Central memory CD8-positive, alpha-beta T cell (primary cell): ENCODE measurements at regions not wholly inside any gene's neighbourhood (a gene's known extent, or its start where the extent isn't known, plus 50 kb on each side); places are given as distances from the start of the nearest gene placed in this dataset.
"Not testable (repeated sequence)": the region's sequence is repeated elsewhere in the genome, so short reads cannot be mapped to it uniquely, and the experiment has no call there.

Experiments
- ATAC-seq: fragments of 150-1000 bp; cut with Tn5 transposase; replicated peaks from 2 replicates; pipeline ENCODE4 v1.10.0; 2022; ENCODE audit warnings: mild to moderate bottlenecking, moderate FRiP score, moderate number of reproducible peaks; ENCODE audit not compliant: poor library complexity, severe bottlenecking; ENCODE audit errors: extremely low read depth
- DNase-seq, 2 donors: peaks; one replicate each; pipeline ENCODE4 v3.0.0; 2021; ENCODE audit warnings: low spot score in 2 of 2
- H3K27ac Mint-ChIP-seq: one replicate; pipeline ENCODE4 v1.8.0; 2022; ENCODE audit warnings: low read depth, mild to moderate bottlenecking, moderate library complexity, mixed read lengths
- H3K27me3 Mint-ChIP-seq: one replicate; pipeline ENCODE4 v1.8.0; 2022; ENCODE audit warnings: mixed read lengths
- H3K36me3 Mint-ChIP-seq: one replicate; pipeline ENCODE4 v1.8.0; 2022; ENCODE audit warnings: mild to moderate bottlenecking, moderate library complexity, mixed read lengths; ENCODE audit not compliant: insufficient read depth
- H3K4me1 Mint-ChIP-seq: one replicate; pipeline ENCODE4 v1.8.0; 2022; ENCODE audit warnings: mixed read lengths
- H3K4me3 Mint-ChIP-seq: one replicate; pipeline ENCODE4 v1.8.0; 2022; ENCODE audit warnings: mild to moderate bottlenecking, moderate library complexity, mixed read lengths
- H3K9me3 Mint-ChIP-seq: one replicate; pipeline ENCODE4 v1.8.0; 2022; ENCODE audit warnings: mixed read lengths

DNA sequence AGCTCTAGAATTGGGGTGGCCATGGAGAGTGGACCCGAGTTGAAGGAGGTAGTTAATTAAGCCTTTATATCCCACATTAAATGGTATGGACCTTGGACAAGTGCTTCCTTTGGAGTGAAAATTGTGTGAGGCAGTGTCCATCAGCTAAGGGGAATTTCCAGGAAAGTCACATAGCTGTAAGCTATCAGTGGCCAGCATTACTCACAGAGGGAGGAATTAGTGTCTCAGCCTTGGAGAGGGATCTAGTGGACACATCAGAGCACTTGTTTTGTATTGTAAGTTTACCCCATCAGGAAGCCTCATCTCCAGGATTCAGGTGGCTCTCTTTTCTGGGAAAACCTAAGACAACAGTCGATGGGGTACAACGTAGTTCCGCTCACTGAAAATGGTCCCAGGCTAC lies 416.7 kb downstream of the TFEC start:
- Mint-ChIP-seq H3K4me3 (no peak overlapping the region), H3K27ac (no peak overlapping the region), H3K4me1 (no peaks in the 10 kb centered on the region), H3K27me3 (no peaks in the 10 kb centered on the region), H3K36me3 (no peaks in the 10 kb centered on the region), H3K9me3 (no peaks in the 10 kb centered on the region)
- ATAC-seq = no peak
- DNase-seq = no peak

DNA sequence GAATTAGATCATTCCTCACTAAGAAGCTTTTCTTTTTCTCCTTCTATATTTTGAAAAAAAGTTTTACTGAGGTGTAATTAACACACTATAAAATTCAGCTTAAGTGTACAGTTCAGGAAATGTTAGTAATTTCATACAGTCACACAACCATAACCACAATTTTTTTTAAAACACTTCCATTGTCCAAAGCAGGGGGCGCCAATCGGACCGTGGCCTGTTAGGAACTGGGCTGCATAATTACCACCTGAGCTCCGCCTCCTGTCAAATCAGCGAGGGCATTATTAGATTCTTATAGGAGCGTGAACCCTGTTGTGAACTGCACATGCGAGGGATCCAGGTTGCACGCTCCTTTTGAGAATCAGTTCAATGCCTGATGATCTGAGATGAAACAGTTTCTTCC lies 427.1 kb downstream of the TFEC start:
- Mint-ChIP-seq H3K4me3 (no peak overlapping the region), H3K27me3 (no peaks in the 10 kb centered on the region), H3K27ac (no peak overlapping the region), H3K36me3 (no peaks in the 10 kb centered on the region), H3K9me3 (no peaks in the 10 kb centered on the region), H3K4me1 (no peaks in the 10 kb centered on the region)
- DNase-seq (no peak), ATAC-seq (no peak)

DNA sequence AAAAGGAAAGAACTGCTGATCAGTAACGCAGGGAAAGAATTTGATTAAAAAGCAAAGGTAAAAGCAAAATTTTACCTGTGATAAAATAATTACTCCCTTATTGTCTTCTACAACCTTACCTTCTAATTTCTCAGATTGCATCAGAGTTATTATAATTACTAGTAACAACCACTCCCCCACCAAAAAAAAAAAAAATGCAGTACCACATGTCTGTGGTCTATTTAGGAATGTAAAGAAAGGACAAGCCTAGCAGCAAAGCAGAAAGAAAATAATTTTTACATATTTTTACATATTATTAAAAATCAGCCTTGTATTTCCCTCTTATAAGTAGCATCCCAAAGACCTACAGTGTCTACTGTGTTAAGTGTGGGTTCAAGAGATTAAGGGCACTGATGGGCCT lies 430.4 kb downstream of the TFEC start:
- DNase-seq (no peak), ATAC-seq (no peak)
- Mint-ChIP-seq H3K4me3 (no peak overlapping the region), H3K27ac (no peak overlapping the region), H3K4me1 (no peaks in the 10 kb centered on the region), H3K36me3 (no peaks in the 10 kb centered on the region), H3K27me3 (no peaks in the 10 kb centered on the region), H3K9me3 (peaks cover 17% of the 10 kb centered on the region)

DNA sequence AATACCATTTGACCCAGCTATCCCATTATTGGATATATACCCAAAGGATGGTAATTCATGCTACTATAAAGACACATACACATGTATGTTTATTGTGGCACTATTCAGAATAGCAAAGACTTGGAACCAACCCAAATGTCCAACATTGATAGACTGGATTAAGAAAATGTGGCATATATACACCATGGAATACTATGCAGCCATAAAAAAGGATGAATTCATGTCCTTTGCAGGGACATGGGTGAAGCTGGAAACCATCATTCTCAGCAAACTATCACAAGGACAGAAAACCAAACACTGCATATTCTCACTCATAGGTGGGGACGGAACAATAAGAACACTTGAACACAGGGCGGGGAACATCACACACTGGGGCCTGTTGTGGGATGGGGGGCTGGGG lies 431.4 kb downstream of the TFEC start:
- ATAC-seq, H3K4me3 Mint-ChIP-seq, DNase-seq, H3K27ac Mint-ChIP-seq, H3K4me1 Mint-ChIP-seq, H3K27me3 Mint-ChIP-seq, H3K36me3 Mint-ChIP-seq: not testable (repeated sequence)
- H3K9me3 Mint-ChIP-seq = peaks cover 17% of the 10 kb centered on the region

DNA sequence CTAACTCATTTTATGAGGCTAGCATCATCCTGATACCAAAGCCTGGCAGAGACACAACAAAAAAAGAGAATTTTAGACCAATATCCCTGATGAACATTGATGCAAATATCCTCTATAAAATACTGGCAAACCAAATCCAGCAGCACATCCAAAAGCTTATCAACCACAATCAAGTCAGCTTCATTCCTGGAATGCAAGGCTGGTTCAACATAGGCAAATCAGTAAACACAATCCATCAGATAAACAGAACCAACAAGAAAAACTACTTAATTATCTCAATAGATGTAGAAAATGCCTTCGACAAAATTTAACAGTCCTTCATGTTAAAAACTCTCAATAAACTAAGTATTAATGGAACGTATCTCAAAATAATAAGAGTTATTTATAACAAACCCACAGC lies 433.3 kb downstream of the TFEC start:
- ATAC-seq, H3K36me3 Mint-ChIP-seq, H3K27ac Mint-ChIP-seq, DNase-seq, H3K27me3 Mint-ChIP-seq, H3K4me1 Mint-ChIP-seq, H3K4me3 Mint-ChIP-seq: not testable (repeated sequence)
- H3K9me3 Mint-ChIP-seq = peaks cover 17% of the 10 kb centered on the region

DNA sequence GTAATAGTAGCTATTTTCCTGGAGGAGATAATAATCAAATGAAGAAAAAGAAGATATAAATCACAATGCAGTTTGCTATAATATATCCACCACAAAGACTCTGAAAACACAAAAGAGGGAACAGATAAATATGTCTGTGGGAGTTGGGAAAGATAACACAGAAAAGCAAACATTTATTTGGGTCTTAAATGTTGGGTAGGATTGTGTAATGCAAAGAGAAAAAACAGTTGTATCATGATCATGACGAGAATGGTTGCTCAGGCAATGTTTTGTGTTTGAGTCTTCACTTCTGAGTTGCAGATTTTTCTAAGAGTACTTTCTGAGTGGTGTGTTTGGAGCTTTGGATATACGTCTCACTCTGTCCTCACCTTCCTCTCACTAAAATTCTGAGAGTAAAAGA lies 437.5 kb downstream of the TFEC start:
- Mint-ChIP-seq H3K4me1 (no peaks in the 10 kb centered on the region), H3K27me3 (no peaks in the 10 kb centered on the region), H3K4me3 (no peak overlapping the region), H3K27ac (no peak overlapping the region), H3K9me3 (peaks cover 15% of the 10 kb centered on the region), H3K36me3 (no peaks in the 10 kb centered on the region)
- ATAC-seq = no peak
- no peak for DNase-seq

DNA sequence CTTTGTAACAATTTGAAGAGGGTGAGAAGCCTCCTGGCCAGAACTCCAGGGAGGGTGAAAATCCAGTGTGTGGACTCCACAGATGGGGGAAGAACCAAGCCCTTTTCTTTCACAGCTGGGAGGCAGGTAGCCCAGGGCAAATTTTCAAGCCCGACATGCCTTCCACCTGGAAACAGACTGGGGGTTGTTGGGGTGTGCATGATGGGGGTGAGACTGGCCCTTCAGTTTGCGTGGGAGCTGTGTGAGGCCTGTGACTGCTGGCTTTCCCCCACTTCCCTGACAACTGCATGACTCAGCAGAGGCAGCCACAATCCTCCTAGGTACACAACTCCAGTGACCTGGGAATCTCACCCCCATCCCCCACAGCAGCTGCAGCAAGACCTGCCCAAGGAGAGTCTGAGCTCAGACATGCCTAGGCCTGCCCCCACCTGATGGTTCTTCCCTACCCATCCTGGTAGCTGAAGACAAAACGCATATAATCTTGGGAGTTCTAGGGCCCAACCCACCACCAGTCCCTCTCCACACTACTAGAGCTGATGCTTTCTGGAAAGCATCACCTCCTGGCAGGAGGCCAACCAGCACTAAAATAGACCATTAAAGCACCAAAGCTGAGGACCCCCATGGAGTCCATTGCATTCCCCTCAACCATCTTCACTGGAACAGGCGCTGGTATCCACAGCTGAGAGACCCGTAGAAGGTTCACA lies 445.4 kb downstream of the TFEC start:
- ATAC-seq (no peak), DNase-seq (no peak)
- H3K27me3 Mint-ChIP-seq = no peaks in the 10 kb centered on the region
- no peaks in the 10 kb centered on the region for H3K36me3 Mint-ChIP-seq
- H3K4me1 Mint-ChIP-seq = no peaks in the 10 kb centered on the region
- H3K9me3 Mint-ChIP-seq = no peaks in the 10 kb centered on the region
- no peak overlapping the region for H3K4me3 Mint-ChIP-seq
- H3K27ac Mint-ChIP-seq = no peak overlapping the region

DNA sequence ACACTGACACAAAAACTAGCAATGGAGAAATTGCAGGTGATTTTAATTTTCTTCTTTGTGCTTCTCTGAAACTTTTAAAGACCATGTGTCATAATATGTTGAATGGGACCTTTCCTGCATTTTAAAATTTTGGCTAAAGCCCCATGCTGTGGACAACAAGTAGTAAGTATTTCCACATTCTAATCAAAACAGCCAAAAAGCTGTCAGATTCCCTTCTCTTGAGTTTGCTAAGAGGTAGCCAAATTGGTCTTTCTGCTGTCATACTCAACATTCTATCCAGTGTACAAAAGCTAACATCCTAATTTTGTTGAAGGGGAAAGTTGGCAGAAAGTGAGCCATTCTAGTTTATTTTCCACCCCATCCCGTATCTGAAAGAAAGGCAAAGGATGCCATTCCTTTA lies 447.6 kb downstream of the TFEC start:
- Mint-ChIP-seq H3K4me1 (no peaks in the 10 kb centered on the region), H3K4me3 (no peak overlapping the region), H3K9me3 (no peaks in the 10 kb centered on the region), H3K27ac (no peak overlapping the region), H3K36me3 (no peaks in the 10 kb centered on the region), H3K27me3 (no peaks in the 10 kb centered on the region)
- ATAC-seq (no peak), DNase-seq (no peak)

DNA sequence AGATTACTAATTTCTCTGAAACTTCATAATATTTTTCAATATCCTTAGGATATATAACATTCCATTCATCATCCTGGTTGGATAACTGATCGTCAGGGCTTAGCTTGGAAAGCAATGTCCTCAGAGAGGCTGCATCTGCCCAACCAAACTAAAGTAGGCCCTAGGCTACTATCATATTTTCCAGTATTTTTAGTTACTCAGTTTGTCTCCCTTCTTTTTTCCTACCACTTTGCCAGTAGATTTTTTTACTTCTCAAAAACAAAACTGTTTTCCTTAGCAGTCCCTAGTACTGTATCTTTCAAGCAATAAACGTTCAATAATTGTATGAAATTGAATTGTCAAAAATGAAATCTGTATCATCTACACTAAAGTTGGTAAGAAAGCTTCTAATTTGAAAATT lies 452.0 kb downstream of the TFEC start:
- no peak for DNase-seq
- no peaks in the 10 kb centered on the region for H3K27me3 Mint-ChIP-seq

DNA sequence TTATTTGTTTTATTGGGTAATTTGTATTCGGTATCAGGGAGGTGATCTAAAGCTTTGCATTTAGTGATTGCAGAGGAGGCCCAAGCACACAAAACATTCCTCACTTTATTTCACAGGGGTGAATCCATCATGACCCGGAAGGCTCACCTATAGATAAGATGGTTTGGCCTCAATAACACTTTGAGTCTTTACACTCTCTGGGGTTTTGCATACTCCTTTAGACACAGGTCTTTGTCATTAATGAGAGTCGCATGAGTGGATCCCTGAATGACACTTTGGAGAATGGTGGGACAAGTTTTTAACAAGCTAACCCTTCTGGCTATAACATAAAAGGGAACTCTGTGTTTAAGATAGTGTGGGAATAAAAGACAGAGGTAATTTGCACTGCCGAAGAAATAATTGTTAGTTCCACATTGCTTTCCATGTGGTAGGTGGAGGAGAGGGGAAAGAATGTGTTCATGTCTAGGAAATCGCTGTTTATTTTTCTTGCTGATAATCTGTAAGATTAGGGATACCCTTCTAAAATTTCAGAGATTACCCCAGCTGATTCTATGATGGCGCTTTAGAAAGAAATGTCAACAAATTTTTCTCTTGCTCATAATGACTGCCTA lies 455.8 kb downstream of the TFEC start:
- Mint-ChIP-seq H3K4me1 (no peaks in the 10 kb centered on the region), H3K9me3 (no peaks in the 10 kb centered on the region), H3K27me3 (no peaks in the 10 kb centered on the region), H3K36me3 (no peaks in the 10 kb centered on the region), H3K27ac (no peak overlapping the region), H3K4me3 (no peak overlapping the region)
- ATAC-seq = no peak
- no peak for DNase-seq

More for the DNA sequence above, 452.0 kb downstream of the TFEC start:
- Mint-ChIP-seq H3K9me3 (no peaks in the 10 kb centered on the region), H3K36me3 (no peaks in the 10 kb centered on the region), H3K4me1 (no peaks in the 10 kb centered on the region), H3K27ac (no peak overlapping the region), H3K4me3 (no peak overlapping the region)
- no peak for ATAC-seq

DNA sequence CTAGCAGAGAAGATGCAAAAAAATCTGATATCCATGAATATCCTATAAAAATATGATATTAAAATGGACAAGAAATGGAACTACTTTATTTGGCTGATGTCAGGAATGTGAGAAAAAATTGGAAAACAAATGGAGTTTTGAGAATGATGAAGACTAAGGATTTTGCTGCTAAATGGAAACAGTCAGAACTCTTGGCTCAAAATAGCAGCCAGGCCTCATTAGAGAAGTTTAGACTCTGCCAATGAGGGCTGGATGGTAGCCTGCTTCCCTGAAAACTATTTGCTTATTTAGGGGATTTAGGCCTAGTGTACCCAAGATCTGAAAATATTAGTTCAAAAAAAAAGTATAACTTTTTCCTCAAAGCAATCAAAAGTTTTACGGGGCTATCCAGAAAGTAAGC lies 458.5 kb downstream of the TFEC start:
- DNase-seq (no peak), ATAC-seq (no peak)
- H3K27ac Mint-ChIP-seq = no peak overlapping the region
- H3K27me3 Mint-ChIP-seq = no peaks in the 10 kb centered on the region
- H3K4me1 Mint-ChIP-seq = no peaks in the 10 kb centered on the region
- H3K36me3 Mint-ChIP-seq = no peaks in the 10 kb centered on the region
- no peak overlapping the region for H3K4me3 Mint-ChIP-seq
- H3K9me3 Mint-ChIP-seq = no peaks in the 10 kb centered on the region

DNA sequence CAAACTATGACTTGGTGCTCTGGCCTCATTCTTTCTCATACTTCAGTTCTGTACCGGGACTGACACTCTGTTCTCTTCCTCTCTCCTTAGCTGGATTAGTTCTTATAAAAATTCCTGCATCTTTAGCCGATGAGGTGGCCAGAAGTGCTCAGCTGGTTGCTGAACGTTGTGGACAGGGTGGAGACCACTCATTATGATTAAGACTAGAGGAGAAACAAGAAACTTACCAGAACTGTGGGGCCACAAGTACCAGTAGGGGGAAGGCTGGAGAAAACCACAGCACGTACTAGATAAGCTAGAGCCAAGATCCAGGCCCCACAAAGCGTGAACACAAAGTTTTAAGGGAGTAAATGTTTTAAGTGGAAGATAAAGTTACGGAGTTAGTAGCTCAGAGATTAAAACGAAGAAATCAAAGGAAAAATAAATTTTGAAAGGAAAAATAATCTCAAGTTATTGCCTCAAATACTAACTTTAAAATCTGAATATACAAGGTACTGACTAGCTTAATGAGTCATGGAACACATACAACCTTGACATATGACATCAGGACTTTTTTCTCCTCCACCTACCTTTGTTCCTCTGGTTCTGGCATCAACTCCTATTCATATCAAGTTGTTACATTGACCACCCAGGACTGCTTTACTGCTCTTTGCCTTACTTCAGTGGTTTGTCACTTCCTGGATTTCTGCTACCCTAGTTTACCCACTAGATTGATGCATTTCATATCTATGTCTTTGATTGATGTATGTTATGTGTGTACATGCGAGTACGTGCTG lies 469.0 kb downstream of the TFEC start:
- Mint-ChIP-seq H3K27ac (no peak overlapping the region), H3K9me3 (peaks cover 5% of the 10 kb centered on the region), H3K4me3 (no peak overlapping the region), H3K36me3 (no peaks in the 10 kb centered on the region), H3K4me1 (no peaks in the 10 kb centered on the region), H3K27me3 (peaks cover 9% of the 10 kb centered on the region)
- DNase-seq = no peak
- ATAC-seq = no peak

DNA sequence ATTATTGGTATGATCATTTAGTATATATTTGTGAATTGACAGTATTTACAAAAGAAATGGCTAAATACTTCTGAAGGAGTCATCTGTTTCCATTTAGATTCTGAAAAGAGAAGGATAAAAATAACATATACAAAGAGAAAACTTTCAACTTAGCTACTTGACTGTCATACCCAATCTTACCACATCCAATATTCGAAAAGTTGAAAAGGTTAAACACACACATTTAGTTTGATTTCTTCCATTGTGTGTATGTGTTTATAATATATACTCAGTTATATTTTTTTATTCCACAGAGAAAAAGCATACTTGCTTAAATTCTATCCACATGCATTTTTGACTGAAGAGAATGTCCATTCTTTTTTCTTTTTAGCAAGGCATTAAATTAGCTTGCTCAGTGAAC lies 470.7 kb downstream of the TFEC start:
- H3K27me3 Mint-ChIP-seq = peaks cover 9% of the 10 kb centered on the region
- H3K4me1 Mint-ChIP-seq = no peaks in the 10 kb centered on the region
- H3K9me3 Mint-ChIP-seq = peaks cover 5% of the 10 kb centered on the region
- DNase-seq = no peak
- H3K36me3 Mint-ChIP-seq = no peaks in the 10 kb centered on the region
- H3K27ac Mint-ChIP-seq = no peak overlapping the region
- H3K4me3 Mint-ChIP-seq = no peak overlapping the region
- ATAC-seq = no peak
